ENCODE measurements at regions not wholly inside any gene's neighbourhood (a gene's known extent, or its start where the extent isn't known, plus 50 kb on each side); places are given as distances from the start of the nearest gene placed in this dataset.

DNA sequence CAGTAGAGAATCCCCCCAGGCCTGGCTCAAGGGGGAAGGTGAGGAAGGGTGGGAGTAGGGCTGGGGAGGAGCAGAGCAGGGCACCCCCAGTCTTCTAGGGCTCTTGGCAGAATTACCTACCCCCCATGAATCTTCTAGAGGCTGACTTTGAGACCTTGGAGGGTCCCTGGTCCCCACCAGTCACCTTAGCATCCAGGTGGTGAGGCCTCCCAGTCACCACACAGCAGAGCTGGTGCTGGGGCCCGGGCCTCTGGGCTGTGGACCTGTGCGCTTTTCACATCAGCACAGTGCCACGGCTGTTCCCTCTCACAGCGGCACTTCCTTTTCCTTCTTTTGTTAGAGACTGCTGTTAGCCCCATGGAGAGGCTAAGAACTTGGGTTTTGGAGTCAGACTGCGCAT is 148.6 kb upstream of the PITX1 start:
- TF ChIP-seq, protein P1, sequence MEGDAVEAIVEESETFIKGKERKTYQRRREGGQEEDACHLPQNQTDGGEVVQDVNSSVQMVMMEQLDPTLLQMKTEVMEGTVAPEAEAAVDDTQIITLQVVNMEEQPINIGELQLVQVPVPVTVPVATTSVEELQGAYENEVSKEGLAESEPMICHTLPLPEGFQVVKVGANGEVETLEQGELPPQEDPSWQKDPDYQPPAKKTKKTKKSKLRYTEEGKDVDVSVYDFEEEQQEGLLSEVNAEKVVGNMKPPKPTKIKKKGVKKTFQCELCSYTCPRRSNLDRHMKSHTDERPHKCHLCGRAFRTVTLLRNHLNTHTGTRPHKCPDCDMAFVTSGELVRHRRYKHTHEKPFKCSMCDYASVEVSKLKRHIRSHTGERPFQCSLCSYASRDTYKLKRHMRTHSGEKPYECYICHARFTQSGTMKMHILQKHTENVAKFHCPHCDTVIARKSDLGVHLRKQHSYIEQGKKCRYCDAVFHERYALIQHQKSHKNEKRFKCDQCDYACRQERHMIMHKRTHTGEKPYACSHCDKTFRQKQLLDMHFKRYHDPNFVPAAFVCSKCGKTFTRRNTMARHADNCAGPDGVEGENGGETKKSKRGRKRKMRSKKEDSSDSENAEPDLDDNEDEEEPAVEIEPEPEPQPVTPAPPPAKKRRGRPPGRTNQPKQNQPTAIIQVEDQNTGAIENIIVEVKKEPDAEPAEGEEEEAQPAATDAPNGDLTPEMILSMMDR (IDR thresholded peaks at IDR 0.05; ENCODE audit: insufficient read depth, low read length, poor library complexity, severe bottlenecking) = no peak
- TF ChIP-seq EZH2phosphoT487 (conservative IDR thresholded peaks at IDR 0.05; ENCODE audit: low read length) = no peak

Measured in SU-DHL-6 (cell line).